ENCODE measurements at regions not wholly inside any gene's neighbourhood (a gene's known extent, or its start where the extent isn't known, plus 50 kb on each side); places are given as distances from the start of the nearest gene placed in this dataset.

- DNase-seq (no peak), ATAC-seq (no peak)
- Mint-ChIP-seq H3K4me1 (peaks cover 2% of the 10 kb centered on the region), H3K27me3 (peaks cover 49% of the 10 kb centered on the region), H3K27ac (no peak overlapping the region), H3K36me3 (ENCODE audit: low read depth) (no peaks in the 10 kb centered on the region), H3K4me3 (no peak overlapping the region)
- H3K9me3 ChIP-seq (ENCODE audit: control insufficient read depth, low read length, poor library complexity, severe bottlenecking): no peaks in the 10 kb centered on the region
Observed at GRCh38 chr10:118213436-118213835, 128.7 kb downstream of the FAM204A start.

GRCh38 chr10:118210276-118210675, 131.8 kb downstream of the FAM204A start:
- Mint-ChIP-seq H3K36me3 (ENCODE audit: low read depth) (no peaks in the 10 kb centered on the region), H3K4me3 (no peak overlapping the region), H3K4me1 (peaks cover 2% of the 10 kb centered on the region), H3K27me3 (peaks cover 46% of the 10 kb centered on the region), H3K27ac (no peak overlapping the region)
- ATAC-seq (no peak), DNase-seq (no peak)
- H3K9me3 ChIP-seq (ENCODE audit: control insufficient read depth, low read length, poor library complexity, severe bottlenecking): no peaks in the 10 kb centered on the region

GRCh38 chr10:118209215-118209614, 132.9 kb downstream of the FAM204A start:
- H3K4me3 Mint-ChIP-seq: no peak overlapping the region
- peaks cover 2% of the 10 kb centered on the region for H3K4me1 Mint-ChIP-seq
- H3K27ac Mint-ChIP-seq: no peak overlapping the region
- DNase-seq (no peak), ATAC-seq (no peak)
- no peaks in the 10 kb centered on the region for H3K9me3 ChIP-seq (ENCODE audit: control insufficient read depth, low read length, poor library complexity, severe bottlenecking)
- H3K36me3 Mint-ChIP-seq (ENCODE audit: low read depth): no peaks in the 10 kb centered on the region
- peaks cover 49% of the 10 kb centered on the region for H3K27me3 Mint-ChIP-seq

- Mint-ChIP-seq H3K4me1 (no peaks in the 10 kb centered on the region), H3K36me3 (ENCODE audit: low read depth) (no peaks in the 10 kb centered on the region), H3K4me3 (no peak overlapping the region), H3K27ac (no peak overlapping the region), H3K27me3 (peaks cover 53% of the 10 kb centered on the region)
- DNase-seq (no peak), ATAC-seq (no peak)
- no peaks in the 10 kb centered on the region for H3K9me3 ChIP-seq (ENCODE audit: control insufficient read depth, low read length, poor library complexity, severe bottlenecking)
Observed at GRCh38 chr10:118207470-118208007, 134.6 kb downstream of the FAM204A start.

- Mint-ChIP-seq H3K27me3 (peaks cover 56% of the 10 kb centered on the region), H3K27ac (no peak overlapping the region), H3K4me3 (no peak overlapping the region), H3K36me3 (ENCODE audit: low read depth) (peaks cover 4% of the 10 kb centered on the region), H3K4me1 (no peaks in the 10 kb centered on the region)
- no peak for DNase-seq
- no peaks in the 10 kb centered on the region for H3K9me3 ChIP-seq (ENCODE audit: control insufficient read depth, low read length, poor library complexity, severe bottlenecking)
- no peak for ATAC-seq
Observed at GRCh38 chr10:118204292-118204943, 137.7 kb downstream of the FAM204A start.

GRCh38 chr10:118203461-118203860, 138.7 kb downstream of the FAM204A start:
- H3K4me3 Mint-ChIP-seq: no peak overlapping the region
- ATAC-seq (no peak), DNase-seq (no peak)
- H3K36me3 Mint-ChIP-seq (ENCODE audit: low read depth): peaks cover 4% of the 10 kb centered on the region
- peaks cover 48% of the 10 kb centered on the region for H3K27me3 Mint-ChIP-seq
- no peak overlapping the region for H3K27ac Mint-ChIP-seq
- no peaks in the 10 kb centered on the region for H3K9me3 ChIP-seq (ENCODE audit: control insufficient read depth, low read length, poor library complexity, severe bottlenecking)
- H3K4me1 Mint-ChIP-seq: no peaks in the 10 kb centered on the region

- Mint-ChIP-seq H3K27ac (no peak overlapping the region), H3K36me3 (ENCODE audit: low read depth) (no peaks in the 10 kb centered on the region), H3K4me1 (no peaks in the 10 kb centered on the region), H3K4me3 (no peak overlapping the region), H3K27me3 (no peaks in the 10 kb centered on the region)
- ATAC-seq: no peak
- DNase-seq: no peak
- H3K9me3 ChIP-seq (ENCODE audit: control insufficient read depth, low read length, poor library complexity, severe bottlenecking): no peaks in the 10 kb centered on the region
Observed at GRCh38 chr10:118195729-118196128, 146.4 kb downstream of the FAM204A start.

GRCh38 chr10:118193642-118194041, 146.9 kb upstream of the RAB11FIP2 start:
- no peak for ATAC-seq
- no peaks in the 10 kb centered on the region for H3K4me1 Mint-ChIP-seq

GRCh38 chr10:118181021-118181420, 134.3 kb upstream of the RAB11FIP2 start:
- peaks cover 3% of the 10 kb centered on the region for H3K36me3 Mint-ChIP-seq (ENCODE audit: low read depth)
- no peak overlapping the region for H3K4me3 Mint-ChIP-seq
- DNase-seq (no peak), ATAC-seq (no peak)
- no peak overlapping the region for H3K27ac Mint-ChIP-seq
- no peaks in the 10 kb centered on the region for H3K27me3 Mint-ChIP-seq
- H3K9me3 ChIP-seq (ENCODE audit: control insufficient read depth, low read length, poor library complexity, severe bottlenecking): no peaks in the 10 kb centered on the region
- no peaks in the 10 kb centered on the region for H3K4me1 Mint-ChIP-seq

More at GRCh38 chr10:118193642-118194041, 146.9 kb upstream of the RAB11FIP2 start:
- DNase-seq: no peak
- Mint-ChIP-seq H3K27ac (no peak overlapping the region), H3K4me3 (no peak overlapping the region), H3K27me3 (no peaks in the 10 kb centered on the region), H3K36me3 (ENCODE audit: low read depth) (no peaks in the 10 kb centered on the region)
- no peaks in the 10 kb centered on the region for H3K9me3 ChIP-seq (ENCODE audit: control insufficient read depth, low read length, poor library complexity, severe bottlenecking)

GRCh38 chr10:118175148-118175547, 128.4 kb upstream of the RAB11FIP2 start:
- Mint-ChIP-seq H3K36me3 (ENCODE audit: low read depth) (peaks cover 3% of the 10 kb centered on the region), H3K4me3 (no peak overlapping the region), H3K4me1 (no peaks in the 10 kb centered on the region), H3K27ac (no peak overlapping the region), H3K27me3 (peaks cover 17% of the 10 kb centered on the region)
- ATAC-seq: no peak
- DNase-seq: no peak
- H3K9me3 ChIP-seq (ENCODE audit: control insufficient read depth, low read length, poor library complexity, severe bottlenecking): no peaks in the 10 kb centered on the region

- no peak for ATAC-seq
- Mint-ChIP-seq H3K4me1 (no peaks in the 10 kb centered on the region), H3K27me3 (peaks cover 32% of the 10 kb centered on the region), H3K4me3 (no peak overlapping the region), H3K36me3 (ENCODE audit: low read depth) (peaks cover 3% of the 10 kb centered on the region), H3K27ac (no peak overlapping the region)
- DNase-seq: no peak
- H3K9me3 ChIP-seq (ENCODE audit: control insufficient read depth, low read length, poor library complexity, severe bottlenecking): no peaks in the 10 kb centered on the region
Observed at GRCh38 chr10:118173296-118173695, 126.6 kb upstream of the RAB11FIP2 start.

GRCh38 chr10:118171861-118172260, 125.1 kb upstream of the RAB11FIP2 start:
- ATAC-seq (no peak), DNase-seq (no peak)
- no peaks in the 10 kb centered on the region for H3K4me1 Mint-ChIP-seq
- no peaks in the 10 kb centered on the region for H3K9me3 ChIP-seq (ENCODE audit: control insufficient read depth, low read length, poor library complexity, severe bottlenecking)
- peaks cover 4% of the 10 kb centered on the region for H3K36me3 Mint-ChIP-seq (ENCODE audit: low read depth)
- H3K4me3 Mint-ChIP-seq: no peak overlapping the region
- H3K27ac Mint-ChIP-seq: no peak overlapping the region
- H3K27me3 Mint-ChIP-seq: peaks cover 42% of the 10 kb centered on the region

GRCh38 chr10:118167056-118167700, 120.4 kb upstream of the RAB11FIP2 start:
- Mint-ChIP-seq H3K4me3 (no peak overlapping the region), H3K4me1 (no peaks in the 10 kb centered on the region), H3K36me3 (ENCODE audit: low read depth) (peaks cover 2% of the 10 kb centered on the region), H3K27me3 (peaks cover 39% of the 10 kb centered on the region), H3K27ac (no peak overlapping the region)
- no peaks in the 10 kb centered on the region for H3K9me3 ChIP-seq (ENCODE audit: control insufficient read depth, low read length, poor library complexity, severe bottlenecking)
- ATAC-seq (no peak), DNase-seq (no peak)

- no peak overlapping the region for H3K27ac Mint-ChIP-seq
- DNase-seq: no peak
- peaks cover 2% of the 10 kb centered on the region for H3K36me3 Mint-ChIP-seq (ENCODE audit: low read depth)
- no peak overlapping the region for H3K4me3 Mint-ChIP-seq
- peaks cover 16% of the 10 kb centered on the region for H3K27me3 Mint-ChIP-seq
- no peak for ATAC-seq
- no peaks in the 10 kb centered on the region for H3K4me1 Mint-ChIP-seq
- no peaks in the 10 kb centered on the region for H3K9me3 ChIP-seq (ENCODE audit: control insufficient read depth, low read length, poor library complexity, severe bottlenecking)
Observed at GRCh38 chr10:118163217-118163616, 116.5 kb upstream of the RAB11FIP2 start.
